IMR-90 (cell line): ENCODE measurements at regions not wholly inside any gene's neighbourhood (a gene's known extent, or its start where the extent isn't known, plus 50 kb on each side); places are given as distances from the start of the nearest gene placed in this dataset.

Experiments
- ATAC-seq: fragments of 200-7000 bp; cut with Tn5 transposase; 2 replicates; pipeline ENCODE4 v1.9.1; 2020; ENCODE audit warnings: low read depth, mild to moderate bottlenecking, moderate library complexity
- BruUV-seq: library from RNA; stranded (reverse); fragments of 400-500 nt; replicated peaks from 2 replicates; lab custom pipeline; 2021; lab: Mats Ljungman, UMichigan
- CTCF ChIA-PET: fragments of 300-600 bp; formaldehyde crosslinking; extraction: SDS; loops from one replicate; lab custom pipeline; 2021; ENCODE audit warnings: antibody characterized with exemption; lab: Yijun Ruan, JAX
- POLR2A ChIA-PET: fragments of 300-600 bp; sonication (Branson Sonifier 250); formaldehyde crosslinking; loops from one replicate; lab custom pipeline; 2022; ENCODE audit warnings: antibody characterized with exemption; ENCODE audit not compliant: unreplicated experiment; lab: Charles Lee
- DNase-seq: peaks from one replicate; pipeline ENCODE4 v3.0.0; 2013
- H2AFZ ChIP-seq: replicated peaks from 2 replicates; pipeline ENCODE3; 2013; ENCODE audit warnings: low read length, mild to moderate bottlenecking; ENCODE audit not compliant: poor library complexity
- H2AK5ac ChIP-seq: 2 replicates; pipeline ENCODE4 v1.6.1; 2013; ENCODE audit warnings: low read depth, low read length, inconsistent platforms
- H2AK9ac ChIP-seq: replicated peaks from 2 replicates; pipeline ENCODE3; 2013; ENCODE audit warnings: mild to moderate bottlenecking, low read depth, low read length, moderate library complexity; ENCODE audit not compliant: poor library complexity
- H2BK120ac ChIP-seq: 2 replicates; pipeline ENCODE4 v1.6.1; 2013; ENCODE audit warnings: low read depth, low read length, inconsistent platforms
- H2BK15ac ChIP-seq: 3 replicates; pipeline ENCODE4 v1.6.1; 2013; ENCODE audit warnings: low read depth, low read length, inconsistent platforms
- H2BK20ac ChIP-seq: 2 replicates; pipeline ENCODE4 v1.6.1; 2013; ENCODE audit warnings: low read depth, mild to moderate bottlenecking, inconsistent platforms, low read length, moderate library complexity
- H2BK5ac ChIP-seq: 2 replicates; pipeline ENCODE4 v1.6.1; 2013; ENCODE audit warnings: mild to moderate bottlenecking, low read depth, low read length, inconsistent platforms; ENCODE audit not compliant: poor library complexity, severe bottlenecking
- H3K14ac ChIP-seq: replicated peaks from 2 replicates; pipeline ENCODE4 v1.6.1; 2013; ENCODE audit warnings: low read depth, low read length, inconsistent platforms
- H3K18ac ChIP-seq: 2 replicates; pipeline ENCODE4 v1.6.1; 2013; ENCODE audit warnings: low read depth, low read length, control low read depth
- H3K23ac ChIP-seq: 2 replicates; pipeline ENCODE4 v1.6.1; 2013; ENCODE audit warnings: low read depth, low read length, inconsistent platforms
- H3K27ac ChIP-seq: 2 replicates; pipeline ENCODE4 v1.5.1; 2013; ENCODE audit warnings: mild to moderate bottlenecking, control low read depth, low read length; ENCODE audit not compliant: insufficient read depth
- H3K27me3 ChIP-seq: 2 replicates; pipeline ENCODE4 v1.6.1; 2013; ENCODE audit warnings: low read length; ENCODE audit not compliant: control insufficient read depth, insufficient read depth
- H3K36me3 ChIP-seq: 2 replicates; pipeline ENCODE4 v1.6.1; 2013; ENCODE audit warnings: low read length, mixed read lengths; ENCODE audit not compliant: control insufficient read depth, insufficient read depth
- H3K4ac ChIP-seq: 2 replicates; pipeline ENCODE4 v1.6.1; 2013; ENCODE audit warnings: low read depth, low read length, inconsistent platforms
- H3K4me1 ChIP-seq: 2 replicates; pipeline ENCODE4 v1.6.1; 2013; ENCODE audit warnings: low read length, mixed read lengths; ENCODE audit not compliant: control insufficient read depth, insufficient read depth
- H3K4me2 ChIP-seq: 2 replicates; pipeline ENCODE4 v1.6.1; 2013; ENCODE audit warnings: low read depth, mild to moderate bottlenecking, control low read depth, low read length, moderate library complexity
- H3K4me3 ChIP-seq: 2 replicates; pipeline ENCODE4 v1.5.1; 2013; ENCODE audit warnings: low read depth, mild to moderate bottlenecking, control low read depth, low read length, moderate library complexity; ENCODE audit not compliant: insufficient read depth
- H3K56ac ChIP-seq: 2 replicates; pipeline ENCODE4 v1.6.1; 2013; ENCODE audit warnings: low read length, inconsistent platforms; ENCODE audit not compliant: insufficient read depth; ENCODE audit errors: extremely low read depth
- H3K79me1 ChIP-seq, 2 experiments: 2 replicates each; pipeline ENCODE4 v1.6.1; 2013; ENCODE audit warnings: low read length in 2 of 2, inconsistent platforms in 1 of 2, low read depth in 1 of 2
- H3K9ac ChIP-seq: 2 replicates; pipeline ENCODE4 v1.6.1; 2013; ENCODE audit warnings: low read depth, low read length, control low read depth
- H3K9me1 ChIP-seq: 2 replicates; pipeline ENCODE4 v1.6.1; 2013; ENCODE audit warnings: low read length, inconsistent platforms; ENCODE audit not compliant: insufficient read depth
- H3K9me3 ChIP-seq: 2 replicates; pipeline ENCODE4 v1.6.1; 2013; ENCODE audit warnings: low read length; ENCODE audit not compliant: control insufficient read depth, insufficient read depth
- H4K20me1 ChIP-seq: 2 replicates; pipeline ENCODE4 v1.6.1; 2013; ENCODE audit warnings: low read length, inconsistent platforms; ENCODE audit not compliant: insufficient read depth
- H4K5ac ChIP-seq: 2 replicates; pipeline ENCODE4 v1.6.1; 2013; ENCODE audit warnings: mild to moderate bottlenecking, low read depth, low read length, control low read depth
- H4K8ac ChIP-seq, 2 experiments: 2 replicates each; pipeline ENCODE4 v1.6.1; 2013; ENCODE audit warnings: low read depth in 2 of 2, low read length in 2 of 2, control low read depth in 1 of 2, inconsistent platforms in 1 of 2
- H4K91ac ChIP-seq: 2 replicates; pipeline ENCODE4 v1.6.1; 2013; ENCODE audit warnings: low read depth, low read length, inconsistent platforms; ENCODE audit not compliant: insufficient read depth
- BHLHE40 ChIP-seq: fragments of 150-350 bp; IDR thresholded peaks from 2 replicates; pipeline ENCODE4 v1.6.1; 2016; ENCODE audit warnings: mild to moderate bottlenecking, low read depth, low read length
- CEBPB ChIP-seq: IDR thresholded peaks from 2 replicates; pipeline ENCODE4 v1.6.1; 2012; ENCODE audit warnings: low read depth, low read length, improper control_type of control experiment
- CHD1 ChIP-seq: IDR thresholded peaks from 2 replicates; pipeline ENCODE4 v1.6.1; 2012; ENCODE audit warnings: low read depth, low read length, improper control_type of control experiment
- FOS ChIP-seq: fragments of 150-350 bp; IDR thresholded peaks from 2 replicates; pipeline ENCODE4 v1.6.1; 2016; ENCODE audit warnings: low read depth, low read length
- MAFK ChIP-seq: IDR thresholded peaks from 2 replicates; pipeline ENCODE4 v1.6.1; 2012; ENCODE audit warnings: low read depth, low read length, improper control_type of control experiment
- MAZ ChIP-seq: IDR thresholded peaks from 2 replicates; pipeline ENCODE4 v1.6.1; 2012; ENCODE audit warnings: low read depth, mild to moderate bottlenecking, low read length, improper control_type of control experiment, moderate library complexity, borderline replicate concordance
- MXI1 ChIP-seq: IDR thresholded peaks from 2 replicates; pipeline ENCODE4 v1.6.1; 2012; ENCODE audit warnings: low read depth, mild to moderate bottlenecking, low read length, moderate library complexity, borderline replicate concordance
- NFE2L2 ChIP-seq: fragments of 150-350 bp; IDR thresholded peaks from 2 replicates; pipeline ENCODE4 v1.6.1; 2016; ENCODE audit warnings: low read depth, mild to moderate bottlenecking, low read length
- POLR2A ChIP-seq: IDR thresholded peaks from 2 replicates; pipeline ENCODE4 v1.6.1; 2012; ENCODE audit warnings: mild to moderate bottlenecking, low read depth, low read length
- RAD21 ChIP-seq: IDR thresholded peaks from 2 replicates; pipeline ENCODE4 v1.6.1; 2012; ENCODE audit warnings: low read length, improper control_type of control experiment
- RCOR1 ChIP-seq: IDR thresholded peaks from 2 replicates; pipeline ENCODE4 v1.6.1; 2012; ENCODE audit warnings: mild to moderate bottlenecking, low read length, improper control_type of control experiment; ENCODE audit not compliant: insufficient replicate concordance
- RFX5 ChIP-seq: IDR thresholded peaks from 2 replicates; pipeline ENCODE4 v1.8.0; 2012; ENCODE audit warnings: low read depth, mild to moderate bottlenecking, low read length, moderate library complexity
- SMC3 ChIP-seq: fragments of 150-350 bp; IDR thresholded peaks from 2 replicates; pipeline ENCODE4 v1.6.1; 2016; ENCODE audit warnings: low read depth, mild to moderate bottlenecking, antibody characterized with exemption, low read length, moderate library complexity
- WGBS, 2 experiments: methylation state at CpG; one replicate each; pipeline versions ENCODE4 v1.1.5 to v1.1.7; 2013; ENCODE audit warnings: missing lambda C conversion rate in 2 of 2; ENCODE audit not compliant: insufficient read length in 1 of 2; ENCODE audit errors: extremely low coverage in 2 of 2; 5-methylcytosine and 5-hydroxymethylcytosine counted together
- dilution Hi-C: fragments of 300-500 bp; cut with HindIII; formaldehyde crosslinking; loops from one replicate; pipeline ENCODE4 v1.14.3; 2018; ENCODE audit warnings: low sequenced_read_pairs; ENCODE audit not compliant: unreplicated experiment
- in situ Hi-C: fragments of 300-500 bp; cut with MboI; formaldehyde crosslinking; loops from 3 replicates; pipeline ENCODE4 v1.14.3; 2019; ENCODE audit warnings: low sequenced_read_pairs, inconsistent platforms, mixed read lengths
- intact Hi-C: fragments of 100-400 bp; cut with micrococcal nuclease; formaldehyde crosslinking; loops from 2 replicates; pipeline ENCODE4 v1.10.0; 2022
- TF ChIP-seq, protein P1 (sequence below): fragments of 150-350 bp; IDR thresholded peaks from 2 replicates; pipeline ENCODE4 v1.6.1; 2016; ENCODE audit warnings: low read depth, mild to moderate bottlenecking, low read length, moderate library complexity, borderline replicate concordance
- TF ChIP-seq, protein P2 (sequence below): conservative IDR thresholded peaks from 2 replicates; pipeline ENCODE4 v1.5.1; 2012; ENCODE audit warnings: mild to moderate bottlenecking, low read depth, low read length, improper control_type of control experiment
- TF ChIP-seq, protein P3 (sequence below): fragments of 150-350 bp; IDR thresholded peaks from 2 replicates; pipeline ENCODE4 v1.6.1; 2017; ENCODE audit warnings: mild to moderate bottlenecking, antibody characterized with exemption, low read length, low read depth

DNA sequence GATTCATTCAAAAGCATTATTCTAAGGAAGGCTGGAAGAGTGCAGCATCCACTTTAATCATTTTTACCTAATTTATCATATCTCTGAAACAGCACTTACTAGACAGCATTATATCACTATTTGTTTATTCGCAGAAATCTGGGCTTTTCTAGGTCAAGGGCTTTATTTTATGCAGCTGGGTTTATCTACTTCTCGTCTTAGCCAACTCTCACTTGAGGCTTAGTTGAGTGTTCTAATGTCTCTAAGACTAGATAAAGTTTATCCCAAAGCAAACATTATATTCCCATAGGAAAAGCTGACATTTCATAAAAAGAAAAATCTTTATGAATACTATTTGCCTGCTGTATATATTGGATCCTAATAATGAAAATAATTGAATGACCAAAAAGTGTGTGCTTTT, 720.8 kb upstream of the FLRT2 start:
- TF ChIP-seq POLR2A (no peak), NFE2L2 (no peak), RFX5 (no peak), SMC3 (no peak), MAZ (no peak), MXI1 (no peak), CHD1 (no peak), MAFK (no peak), CEBPB (no peak), RAD21 (no peak), RCOR1 (no peak), FOS (no peak), BHLHE40 (no peak)
- TF ChIP-seq, protein P1, sequence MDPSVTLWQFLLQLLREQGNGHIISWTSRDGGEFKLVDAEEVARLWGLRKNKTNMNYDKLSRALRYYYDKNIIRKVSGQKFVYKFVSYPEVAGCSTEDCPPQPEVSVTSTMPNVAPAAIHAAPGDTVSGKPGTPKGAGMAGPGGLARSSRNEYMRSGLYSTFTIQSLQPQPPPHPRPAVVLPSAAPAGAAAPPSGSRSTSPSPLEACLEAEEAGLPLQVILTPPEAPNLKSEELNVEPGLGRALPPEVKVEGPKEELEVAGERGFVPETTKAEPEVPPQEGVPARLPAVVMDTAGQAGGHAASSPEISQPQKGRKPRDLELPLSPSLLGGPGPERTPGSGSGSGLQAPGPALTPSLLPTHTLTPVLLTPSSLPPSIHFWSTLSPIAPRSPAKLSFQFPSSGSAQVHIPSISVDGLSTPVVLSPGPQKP, result no peak
- TF ChIP-seq, protein P2, sequence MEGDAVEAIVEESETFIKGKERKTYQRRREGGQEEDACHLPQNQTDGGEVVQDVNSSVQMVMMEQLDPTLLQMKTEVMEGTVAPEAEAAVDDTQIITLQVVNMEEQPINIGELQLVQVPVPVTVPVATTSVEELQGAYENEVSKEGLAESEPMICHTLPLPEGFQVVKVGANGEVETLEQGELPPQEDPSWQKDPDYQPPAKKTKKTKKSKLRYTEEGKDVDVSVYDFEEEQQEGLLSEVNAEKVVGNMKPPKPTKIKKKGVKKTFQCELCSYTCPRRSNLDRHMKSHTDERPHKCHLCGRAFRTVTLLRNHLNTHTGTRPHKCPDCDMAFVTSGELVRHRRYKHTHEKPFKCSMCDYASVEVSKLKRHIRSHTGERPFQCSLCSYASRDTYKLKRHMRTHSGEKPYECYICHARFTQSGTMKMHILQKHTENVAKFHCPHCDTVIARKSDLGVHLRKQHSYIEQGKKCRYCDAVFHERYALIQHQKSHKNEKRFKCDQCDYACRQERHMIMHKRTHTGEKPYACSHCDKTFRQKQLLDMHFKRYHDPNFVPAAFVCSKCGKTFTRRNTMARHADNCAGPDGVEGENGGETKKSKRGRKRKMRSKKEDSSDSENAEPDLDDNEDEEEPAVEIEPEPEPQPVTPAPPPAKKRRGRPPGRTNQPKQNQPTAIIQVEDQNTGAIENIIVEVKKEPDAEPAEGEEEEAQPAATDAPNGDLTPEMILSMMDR, result no peak
- TF ChIP-seq, protein P3, sequence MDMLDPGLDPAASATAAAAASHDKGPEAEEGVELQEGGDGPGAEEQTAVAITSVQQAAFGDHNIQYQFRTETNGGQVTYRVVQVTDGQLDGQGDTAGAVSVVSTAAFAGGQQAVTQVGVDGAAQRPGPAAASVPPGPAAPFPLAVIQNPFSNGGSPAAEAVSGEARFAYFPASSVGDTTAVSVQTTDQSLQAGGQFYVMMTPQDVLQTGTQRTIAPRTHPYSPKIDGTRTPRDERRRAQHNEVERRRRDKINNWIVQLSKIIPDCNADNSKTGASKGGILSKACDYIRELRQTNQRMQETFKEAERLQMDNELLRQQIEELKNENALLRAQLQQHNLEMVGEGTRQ, result no peak
- H2AK5ac ChIP-seq, result no peak overlapping the region

More for the DNA sequence above, 720.8 kb upstream of the FLRT2 start:
- CTCF ChIA-PET, result interaction anchor here (1.4 kb wide), 1 partner anchor 14 kb away, joined by 3 read pairs; no protein-coding TSS in a partner anchor
- no TSS peak for BruUV-seq
- Histone ChIP-seq H3K23ac (no peak overlapping the region), H2BK20ac (no peak overlapping the region), H3K36me3 (no peaks in the 10 kb centered on the region), H3K27ac (no peak overlapping the region), H2BK15ac (no peak overlapping the region), H2BK5ac (no peak overlapping the region), H4K5ac (no peak overlapping the region), H3K4me3 (no peak overlapping the region), H2AK9ac (no peak overlapping the region), H3K14ac (no peak overlapping the region), H3K27me3 (no peaks in the 10 kb centered on the region), H3K4ac (no peak overlapping the region), H2BK120ac (no peak overlapping the region), H4K20me1 (no peaks in the 10 kb centered on the region), H3K4me1 (no peaks in the 10 kb centered on the region), H3K9ac (no peak overlapping the region), H3K79me1 (no peaks in the 10 kb centered on the region), H4K8ac (no peak overlapping the region), H3K9me3 (no peaks in the 10 kb centered on the region), H4K91ac (no peak overlapping the region), H3K18ac (no peak overlapping the region), H3K56ac (no peak overlapping the region), H3K4me2 (no peak overlapping the region), H3K9me1 (no peaks in the 10 kb centered on the region), H2AFZ (no peak overlapping the region)
- DNase-seq, result no peak
- in situ Hi-C loops (no loop called here), dilution Hi-C loops (no loop called here), intact Hi-C loops (no loop called here)
- WGBS, 2 experiments, result no CpG with 5 or more reads among the region's 2 CpGs
- POLR2A ChIA-PET, result no interaction called here
- ATAC-seq, result no peak
